AG09309 (cell line): ENCODE measurements at regions not wholly inside any gene's neighbourhood (a gene's known extent, or its start where the extent isn't known, plus 50 kb on each side); places are given as distances from the start of the nearest gene placed in this dataset.

Source experiments
- DNase-seq: peaks from one replicate; pipeline ENCODE4 v3.0.0-alpha.2; 2010; ENCODE audit warnings: low read depth
- H3K4me3 ChIP-seq: 2 replicates; pipeline ENCODE4 v1.5.1; 2011; ENCODE audit warnings: mild to moderate bottlenecking, low read depth, low read length, moderate library complexity; ENCODE audit not compliant: control insufficient read depth
- TF ChIP-seq, protein P1 (sequence below): IDR thresholded peaks from 2 replicates; pipeline ENCODE4 v1.5.1; 2011; ENCODE audit warnings: mild to moderate bottlenecking, low read depth, low read length, inconsistent platforms; ENCODE audit not compliant: insufficient read depth, control insufficient read depth; ENCODE audit errors: missing control alignments

DNA sequence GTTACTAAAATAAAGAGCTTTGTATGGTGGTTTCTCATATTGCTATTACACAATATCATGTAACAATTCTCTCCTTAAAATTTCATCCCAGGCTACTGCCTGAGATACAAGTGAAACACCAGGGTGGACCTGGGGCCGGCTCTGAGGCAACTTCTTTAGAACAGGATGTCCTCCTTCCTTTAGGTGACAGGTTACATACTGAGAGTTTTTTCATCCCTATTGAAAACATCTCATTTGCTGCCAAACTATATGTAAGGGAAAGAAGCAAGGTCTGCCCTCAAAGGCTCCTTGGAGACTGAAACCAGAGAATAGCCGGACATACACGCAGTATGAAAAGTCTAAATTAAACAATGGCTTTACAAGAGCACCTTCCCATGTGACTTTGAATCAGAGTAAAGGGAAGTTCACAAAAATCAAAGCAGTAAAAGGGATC, 139.9 kb downstream of the DUSP6 start:
- DNase-seq: no peak
- TF ChIP-seq, protein P1, sequence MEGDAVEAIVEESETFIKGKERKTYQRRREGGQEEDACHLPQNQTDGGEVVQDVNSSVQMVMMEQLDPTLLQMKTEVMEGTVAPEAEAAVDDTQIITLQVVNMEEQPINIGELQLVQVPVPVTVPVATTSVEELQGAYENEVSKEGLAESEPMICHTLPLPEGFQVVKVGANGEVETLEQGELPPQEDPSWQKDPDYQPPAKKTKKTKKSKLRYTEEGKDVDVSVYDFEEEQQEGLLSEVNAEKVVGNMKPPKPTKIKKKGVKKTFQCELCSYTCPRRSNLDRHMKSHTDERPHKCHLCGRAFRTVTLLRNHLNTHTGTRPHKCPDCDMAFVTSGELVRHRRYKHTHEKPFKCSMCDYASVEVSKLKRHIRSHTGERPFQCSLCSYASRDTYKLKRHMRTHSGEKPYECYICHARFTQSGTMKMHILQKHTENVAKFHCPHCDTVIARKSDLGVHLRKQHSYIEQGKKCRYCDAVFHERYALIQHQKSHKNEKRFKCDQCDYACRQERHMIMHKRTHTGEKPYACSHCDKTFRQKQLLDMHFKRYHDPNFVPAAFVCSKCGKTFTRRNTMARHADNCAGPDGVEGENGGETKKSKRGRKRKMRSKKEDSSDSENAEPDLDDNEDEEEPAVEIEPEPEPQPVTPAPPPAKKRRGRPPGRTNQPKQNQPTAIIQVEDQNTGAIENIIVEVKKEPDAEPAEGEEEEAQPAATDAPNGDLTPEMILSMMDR: no peak
- H3K4me3 ChIP-seq: no peak overlapping the region

DNA sequence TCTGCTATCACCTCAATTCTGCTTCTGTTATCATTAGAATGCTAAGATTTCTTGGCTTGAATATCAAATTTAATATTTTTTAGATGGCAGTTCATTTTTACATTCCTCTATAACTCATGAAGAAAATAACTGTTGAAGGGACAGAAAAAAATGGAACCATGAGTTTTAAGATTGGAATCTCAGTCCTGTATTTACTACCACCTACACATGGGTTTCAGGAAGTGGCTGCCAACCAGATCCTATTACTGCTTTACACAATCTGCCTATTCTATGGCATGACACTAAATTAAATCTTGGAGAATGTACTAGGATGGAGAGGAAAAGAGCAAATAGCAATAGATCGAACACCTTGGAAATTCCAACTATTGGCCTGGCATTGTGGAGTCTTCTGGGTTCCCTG, 140.8 kb downstream of the DUSP6 start:
- no peak overlapping the region for H3K4me3 ChIP-seq
- no peak for DNase-seq
- TF ChIP-seq, protein P1: no peak

DNA sequence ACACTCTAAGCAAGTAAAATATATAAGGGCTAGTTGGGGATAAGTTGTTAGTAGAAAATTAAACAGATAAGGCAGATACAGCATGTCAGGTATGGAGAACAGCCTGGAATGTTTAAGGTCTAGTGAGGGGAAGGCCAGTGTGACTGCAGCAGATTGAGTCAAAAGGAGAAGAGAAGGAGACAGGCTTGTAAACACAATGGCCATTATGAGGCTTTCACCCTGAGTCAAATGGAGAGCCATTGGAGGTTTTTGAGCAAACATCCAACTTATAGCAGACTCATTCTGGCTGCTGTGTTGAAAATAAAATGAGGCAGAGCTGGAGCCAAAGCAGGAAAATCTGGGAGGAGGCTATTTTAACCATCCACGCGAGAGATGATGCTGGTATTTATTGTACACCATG, 142.0 kb downstream of the DUSP6 start:
- no peak for DNase-seq
- TF ChIP-seq, protein P1: no peak
- H3K4me3 ChIP-seq: no peak overlapping the region

DNA sequence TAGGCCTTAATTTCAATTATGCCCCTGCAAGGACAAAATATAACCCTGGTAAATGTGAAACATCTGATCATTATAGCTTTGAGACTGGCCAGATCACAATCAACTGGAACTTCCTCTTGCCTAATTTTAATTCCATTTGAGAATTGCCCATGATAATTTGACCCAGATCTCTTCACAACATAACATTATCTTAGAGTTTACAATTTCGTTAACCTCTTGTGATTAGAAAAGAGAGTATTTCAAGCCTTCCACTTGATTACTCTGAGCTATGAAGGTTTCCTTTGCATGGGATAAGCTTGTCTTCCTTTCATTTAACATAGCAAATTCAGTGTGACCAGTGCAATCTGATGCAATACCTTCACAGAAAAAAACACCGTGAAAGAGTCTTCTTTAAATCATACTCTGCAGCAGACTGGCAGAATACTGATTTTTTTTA, 143.6 kb downstream of the DUSP6 start:
- no peak for DNase-seq
- TF ChIP-seq, protein P1: no peak
- no peak overlapping the region for H3K4me3 ChIP-seq

DNA sequence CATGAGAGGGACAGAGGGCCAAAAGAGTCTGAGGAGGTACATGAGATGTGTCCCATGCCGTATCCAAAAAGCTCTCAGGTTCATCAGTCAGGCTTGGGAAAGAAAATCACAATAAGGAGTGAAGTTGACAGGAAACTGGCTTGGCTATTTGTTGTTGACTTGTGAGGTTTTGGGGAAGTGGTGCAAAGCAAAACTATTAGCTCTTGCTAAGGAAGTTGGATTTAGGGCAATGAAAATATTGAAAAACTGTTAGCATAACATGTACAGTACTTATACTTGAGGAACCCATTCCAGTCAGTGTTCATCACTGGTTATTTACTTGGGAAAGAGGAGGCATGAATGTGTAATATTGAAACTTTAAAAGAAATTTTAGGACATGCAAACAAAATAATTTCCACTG, 145.9 kb downstream of the DUSP6 start:
- DNase-seq: no peak
- TF ChIP-seq, protein P1: no peak
- no peak overlapping the region for H3K4me3 ChIP-seq

DNA sequence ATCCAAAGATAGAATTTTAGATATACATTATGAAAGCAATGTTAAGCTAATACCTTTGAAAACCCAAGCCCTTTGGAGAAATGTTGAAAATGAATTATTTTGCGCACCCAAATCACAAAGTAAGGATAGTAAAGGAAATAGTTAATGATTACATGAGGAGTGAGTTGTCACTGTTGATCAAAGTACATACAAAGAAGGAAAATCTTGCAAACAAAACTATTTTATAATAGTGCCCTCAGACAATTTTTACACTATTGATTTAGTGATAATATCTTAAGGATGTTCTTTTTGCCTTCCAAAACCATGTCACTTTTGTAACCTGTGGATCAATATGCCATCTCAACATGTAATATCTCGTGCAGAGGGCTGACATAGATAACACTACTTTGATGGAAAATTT, 146.8 kb downstream of the DUSP6 start:
- no peak overlapping the region for H3K4me3 ChIP-seq
- TF ChIP-seq, protein P1: no peak

DNA sequence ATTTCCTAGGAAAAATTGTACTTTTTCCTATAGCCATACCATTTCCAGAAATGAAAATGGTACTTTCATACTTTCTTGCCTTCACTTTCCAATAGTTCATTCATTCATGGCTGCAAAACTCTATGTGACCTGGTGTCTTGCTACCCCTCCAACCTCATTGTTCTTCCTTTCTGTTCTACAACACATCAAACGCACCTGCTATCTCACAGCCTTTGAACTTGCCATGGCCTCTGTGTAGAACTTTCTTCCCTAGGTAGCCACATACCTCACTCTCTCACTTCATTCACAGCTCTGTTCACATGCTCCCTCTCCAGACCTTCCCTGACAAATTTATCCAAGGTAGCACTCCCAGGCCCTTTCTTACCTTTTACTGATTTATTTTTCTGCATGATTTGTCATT, 149.2 kb downstream of the DUSP6 start:
- TF ChIP-seq, protein P1: no peak
- no peak for DNase-seq
- no peak overlapping the region for H3K4me3 ChIP-seq

More for the DNA sequence above, 146.8 kb downstream of the DUSP6 start:
- no peak for DNase-seq
